Activated naive CD8-positive, alpha-beta T cell treated with anti-CD3 and anti-CD28 coated beads, Interleukin-2, amount 10 ng/mL, durations not matched to agents 7 days and 5 days (primary cell): ENCODE measurements at regions not wholly inside any gene's neighbourhood (a gene's known extent, or its start where the extent isn't known, plus 50 kb on each side); places are given as distances from the start of the nearest gene placed in this dataset.

Source experiments
- ATAC-seq: fragments of 150-1000 bp; cut with Tn5 transposase; one replicate; pipeline ENCODE4 v1.10.0; 2021; ENCODE audit warnings: low read depth, moderate library complexity
- POLR2A ChIA-PET: fragments of 350-600 bp; sonication (Branson Sonifier 250); formaldehyde crosslinking; loops from one replicate; lab custom pipeline; 2021; ENCODE audit warnings: antibody characterized with exemption; lab: Charles Lee
- DNase-seq: peaks from one replicate; pipeline ENCODE4 v3.0.0; 2021
- H3K27ac Mint-ChIP-seq: one replicate; pipeline ENCODE4 v1.8.0; 2022; ENCODE audit warnings: mild to moderate bottlenecking, mixed read lengths
- H3K27me3 Mint-ChIP-seq: one replicate; pipeline ENCODE4 v1.8.0; 2022; ENCODE audit warnings: mild to moderate bottlenecking, moderate library complexity, mixed read lengths
- H3K36me3 Mint-ChIP-seq: one replicate; pipeline ENCODE4 v1.8.0; 2021; ENCODE audit warnings: mild to moderate bottlenecking, mixed read lengths
- H3K4me1 Mint-ChIP-seq: one replicate; pipeline ENCODE4 v1.8.0; 2021; ENCODE audit warnings: mixed read lengths
- H3K4me3 Mint-ChIP-seq: one replicate; pipeline ENCODE4 v1.8.0; 2022; ENCODE audit warnings: mild to moderate bottlenecking, moderate library complexity, mixed read lengths
- H3K9me3 Mint-ChIP-seq: one replicate; pipeline ENCODE4 v1.8.0; 2021; ENCODE audit warnings: mixed read lengths

GRCh38 chr15:37339437-37339836 lies 239.1 kb upstream of the MEIS2 start:
- no peaks in the 10 kb centered on the region for H3K27me3 Mint-ChIP-seq
- DNase-seq (no peak), ATAC-seq (no peak)
- no peaks in the 10 kb centered on the region for H3K4me1 Mint-ChIP-seq
- no peak overlapping the region for H3K27ac Mint-ChIP-seq
- H3K4me3 Mint-ChIP-seq = no peak overlapping the region
- POLR2A ChIA-PET = no interaction called here
- H3K9me3 Mint-ChIP-seq = peaks cover 5% of the 10 kb centered on the region
- H3K36me3 Mint-ChIP-seq = no peaks in the 10 kb centered on the region

- Mint-ChIP-seq H3K27ac (no peak overlapping the region), H3K4me3 (no peak overlapping the region), H3K27me3 (no peaks in the 10 kb centered on the region), H3K9me3 (peaks cover 5% of the 10 kb centered on the region), H3K4me1 (no peaks in the 10 kb centered on the region), H3K36me3 (no peaks in the 10 kb centered on the region)
- POLR2A ChIA-PET = no interaction called here
- DNase-seq = no peak
- no peak for ATAC-seq
Observed at GRCh38 chr15:37339856-37340255, 239.5 kb upstream of the MEIS2 start.

- ATAC-seq = no peak
- no peaks in the 10 kb centered on the region for H3K36me3 Mint-ChIP-seq
- H3K27ac Mint-ChIP-seq = no peak overlapping the region
- no peaks in the 10 kb centered on the region for H3K4me1 Mint-ChIP-seq
- POLR2A ChIA-PET = no interaction called here
- peaks cover 5% of the 10 kb centered on the region for H3K9me3 Mint-ChIP-seq
- H3K4me3 Mint-ChIP-seq = no peak overlapping the region
- DNase-seq = no peak
- H3K27me3 Mint-ChIP-seq = no peaks in the 10 kb centered on the region
Observed at GRCh38 chr15:37340438-37340837, 240.1 kb upstream of the MEIS2 start.

- DNase-seq (no peak), ATAC-seq (no peak)
- Mint-ChIP-seq H3K4me3 (no peak overlapping the region), H3K27ac (no peak overlapping the region), H3K27me3 (no peaks in the 10 kb centered on the region), H3K4me1 (no peaks in the 10 kb centered on the region), H3K36me3 (no peaks in the 10 kb centered on the region), H3K9me3 (peaks cover 6% of the 10 kb centered on the region)
- POLR2A ChIA-PET = no interaction called here
Observed at GRCh38 chr15:37359101-37359892, 258.9 kb upstream of the MEIS2 start.

GRCh38 chr15:37359893-37360290 lies 259.5 kb upstream of the MEIS2 start:
- H3K27ac Mint-ChIP-seq = no peak overlapping the region
- H3K9me3 Mint-ChIP-seq = peaks cover 6% of the 10 kb centered on the region
- H3K4me3 Mint-ChIP-seq = no peak overlapping the region
- no peaks in the 10 kb centered on the region for H3K4me1 Mint-ChIP-seq
- no peaks in the 10 kb centered on the region for H3K36me3 Mint-ChIP-seq
- ATAC-seq (no peak), DNase-seq (no peak)
- no peaks in the 10 kb centered on the region for H3K27me3 Mint-ChIP-seq
- POLR2A ChIA-PET = no interaction called here

GRCh38 chr15:37360724-37361123 lies 260.4 kb upstream of the MEIS2 start:
- H3K36me3 Mint-ChIP-seq = no peaks in the 10 kb centered on the region
- H3K27ac Mint-ChIP-seq = no peak overlapping the region
- H3K4me3 Mint-ChIP-seq = no peak overlapping the region
- H3K9me3 Mint-ChIP-seq = peaks cover 5% of the 10 kb centered on the region
- ATAC-seq (no peak), DNase-seq (no peak)
- POLR2A ChIA-PET = no interaction called here
- H3K27me3 Mint-ChIP-seq = no peaks in the 10 kb centered on the region
- no peaks in the 10 kb centered on the region for H3K4me1 Mint-ChIP-seq

GRCh38 chr15:37361621-37362020 lies 261.3 kb upstream of the MEIS2 start:
- H3K9me3 Mint-ChIP-seq = peaks cover 3% of the 10 kb centered on the region
- no peak for ATAC-seq
- DNase-seq = no peak
- no peaks in the 10 kb centered on the region for H3K4me1 Mint-ChIP-seq
- no peaks in the 10 kb centered on the region for H3K36me3 Mint-ChIP-seq
- POLR2A ChIA-PET = no interaction called here
- no peak overlapping the region for H3K27ac Mint-ChIP-seq
- H3K27me3 Mint-ChIP-seq = no peaks in the 10 kb centered on the region
- H3K4me3 Mint-ChIP-seq = no peak overlapping the region

GRCh38 chr15:37362414-37362813 lies 262.1 kb upstream of the MEIS2 start:
- Mint-ChIP-seq H3K36me3 (no peaks in the 10 kb centered on the region), H3K27me3 (no peaks in the 10 kb centered on the region), H3K27ac (no peak overlapping the region), H3K4me1 (no peaks in the 10 kb centered on the region), H3K9me3 (peaks cover 2% of the 10 kb centered on the region), H3K4me3 (no peak overlapping the region)
- ATAC-seq (no peak), DNase-seq (no peak)
- POLR2A ChIA-PET = no interaction called here

- ATAC-seq (no peak), DNase-seq (no peak)
- H3K27ac Mint-ChIP-seq = no peak overlapping the region
- H3K4me1 Mint-ChIP-seq = no peaks in the 10 kb centered on the region
- no peaks in the 10 kb centered on the region for H3K36me3 Mint-ChIP-seq
- H3K4me3 Mint-ChIP-seq = no peak overlapping the region
- POLR2A ChIA-PET = no interaction called here
- peaks cover 2% of the 10 kb centered on the region for H3K9me3 Mint-ChIP-seq
- no peaks in the 10 kb centered on the region for H3K27me3 Mint-ChIP-seq
Observed at GRCh38 chr15:37368961-37369360, 268.6 kb upstream of the MEIS2 start.

- ATAC-seq (no peak), DNase-seq (no peak)
- Mint-ChIP-seq H3K27ac (no peak overlapping the region), H3K4me3 (no peak overlapping the region), H3K36me3 (no peaks in the 10 kb centered on the region), H3K27me3 (no peaks in the 10 kb centered on the region), H3K4me1 (no peaks in the 10 kb centered on the region), H3K9me3 (peaks cover 2% of the 10 kb centered on the region)
- POLR2A ChIA-PET = no interaction called here
Observed at GRCh38 chr15:37370941-37371340, 270.6 kb upstream of the MEIS2 start.

- Mint-ChIP-seq H3K4me1 (no peaks in the 10 kb centered on the region), H3K27ac (no peak overlapping the region), H3K4me3 (no peak overlapping the region), H3K27me3 (no peaks in the 10 kb centered on the region), H3K36me3 (no peaks in the 10 kb centered on the region), H3K9me3 (peaks cover 2% of the 10 kb centered on the region)
- no peak for ATAC-seq
- no peak for DNase-seq
- POLR2A ChIA-PET = no interaction called here
Observed at GRCh38 chr15:37372064-37372463, 271.7 kb upstream of the MEIS2 start.

GRCh38 chr15:37375519-37375918 lies 275.2 kb upstream of the MEIS2 start:
- POLR2A ChIA-PET = no interaction called here

GRCh38 chr15:37377428-37377827 lies 277.1 kb upstream of the MEIS2 start:
- Mint-ChIP-seq H3K4me1 (no peaks in the 10 kb centered on the region), H3K27me3 (no peaks in the 10 kb centered on the region), H3K27ac (no peak overlapping the region), H3K9me3 (peaks cover 4% of the 10 kb centered on the region), H3K36me3 (no peaks in the 10 kb centered on the region), H3K4me3 (no peak overlapping the region)
- DNase-seq (no peak), ATAC-seq (no peak)
- POLR2A ChIA-PET = no interaction called here

More at GRCh38 chr15:37375519-37375918, 275.2 kb upstream of the MEIS2 start:
- H3K9me3 Mint-ChIP-seq = peaks cover 5% of the 10 kb centered on the region
- H3K27me3 Mint-ChIP-seq = no peaks in the 10 kb centered on the region
- H3K4me3 Mint-ChIP-seq = no peak overlapping the region
- DNase-seq = no peak
- no peak overlapping the region for H3K27ac Mint-ChIP-seq
- no peaks in the 10 kb centered on the region for H3K36me3 Mint-ChIP-seq
- ATAC-seq = no peak
- H3K4me1 Mint-ChIP-seq = no peaks in the 10 kb centered on the region

GRCh38 chr15:37394402-37395099 lies 294.2 kb upstream of the MEIS2 start:
- no peaks in the 10 kb centered on the region for H3K4me1 Mint-ChIP-seq
- H3K27me3 Mint-ChIP-seq = no peaks in the 10 kb centered on the region

More at GRCh38 chr15:37394402-37395099, 294.2 kb upstream of the MEIS2 start:
- Mint-ChIP-seq H3K27ac (no peak overlapping the region), H3K9me3 (peaks cover 13% of the 10 kb centered on the region), H3K4me3 (no peak overlapping the region), H3K36me3 (no peaks in the 10 kb centered on the region)
- POLR2A ChIA-PET = no interaction called here
- ATAC-seq (no peak), DNase-seq (no peak)
